OCI-LY1 (cell line): ENCODE measurements at regions not wholly inside any gene's neighbourhood (a gene's known extent, or its start where the extent isn't known, plus 50 kb on each side); places are given as distances from the start of the nearest gene placed in this dataset.

Experiments used
- H2AFZ ChIP-seq: fragments of 200-600 bp; sonication (generic), shearing (Covaris generic); 2 replicates; pipeline ENCODE4 v1.6.0; 2014; ENCODE audit warnings: antibody characterized with exemption, mild to moderate bottlenecking, low read length
- H3F3A ChIP-seq: fragments of 200-600 bp; sonication (generic), shearing (Covaris generic); 2 replicates; pipeline ENCODE4 v1.6.0; 2014; ENCODE audit warnings: mild to moderate bottlenecking, antibody characterized with exemption, low read length, moderate library complexity; ENCODE audit not compliant: insufficient read depth
- H3K27ac ChIP-seq: fragments of 200-600 bp; sonication (generic); 2 replicates; pipeline ENCODE4 v1.5.1; 2014; ENCODE audit warnings: low read length, mixed run types, mild to moderate bottlenecking, low read depth; ENCODE audit not compliant: poor library complexity, severe bottlenecking
- H3K27me3 ChIP-seq: fragments of 200-600 bp; sonication (generic); 2 replicates; pipeline ENCODE4 v1.6.0; 2014; ENCODE audit warnings: antibody characterized with exemption, mild to moderate bottlenecking, low read length, moderate library complexity; ENCODE audit not compliant: insufficient read depth
- H3K36me3 ChIP-seq: fragments of 200-600 bp; sonication (generic); 2 replicates; pipeline ENCODE4 v1.6.1; 2014; ENCODE audit warnings: mild to moderate bottlenecking, antibody characterized with exemption, low read length, moderate library complexity, mixed read lengths; ENCODE audit not compliant: insufficient read depth
- H3K4me1 ChIP-seq: fragments of 200-600 bp; sonication (generic); 2 replicates; pipeline ENCODE4 v1.5.1; 2014; ENCODE audit warnings: mild to moderate bottlenecking, low read length, moderate library complexity; ENCODE audit not compliant: insufficient read depth, severe bottlenecking
- H3K4me2 ChIP-seq: fragments of 200-600 bp; sonication (generic), shearing (Covaris generic); 2 replicates; pipeline ENCODE4 v1.6.1; 2014; ENCODE audit warnings: low read length
- H3K4me3 ChIP-seq: fragments of 200-600 bp; sonication (generic); 2 replicates; pipeline ENCODE4 v1.5.1; 2014; ENCODE audit warnings: low read length, low read depth, mild to moderate bottlenecking, mixed read lengths; ENCODE audit not compliant: poor library complexity, severe bottlenecking
- H3K79me2 ChIP-seq: fragments of 200-600 bp; shearing (Covaris generic); 2 replicates; pipeline ENCODE4 v1.6.1; 2016; ENCODE audit warnings: mixed run types, low read length, mixed read lengths; ENCODE audit not compliant: insufficient read depth
- H3K9ac ChIP-seq: fragments of 200-600 bp; sonication (generic), shearing (Covaris generic); 2 replicates; pipeline ENCODE4 v1.6.1; 2014; ENCODE audit warnings: mild to moderate bottlenecking, low read length, mixed read lengths
- H3K9me2 ChIP-seq: fragments of 200-600 bp; sonication (generic), shearing (Covaris generic); 2 replicates; pipeline ENCODE4 v1.6.1; 2014; ENCODE audit warnings: low read depth, mild to moderate bottlenecking, low read length, mixed read lengths
- H3K9me3 ChIP-seq: fragments of 200-600 bp; shearing (Covaris generic); 2 replicates; pipeline ENCODE4 v1.6.1; 2014; ENCODE audit warnings: low read length, mixed read lengths
- H4K20me1 ChIP-seq: fragments of 200-600 bp; sonication (generic), shearing (Covaris generic); 2 replicates; pipeline ENCODE4 v1.6.0; 2016; ENCODE audit warnings: mild to moderate bottlenecking, low read length; ENCODE audit not compliant: insufficient read depth
- CTCF ChIP-seq: fragments of 200-600 bp; sonication (generic), shearing (Covaris generic); IDR thresholded peaks from 2 replicates; pipeline ENCODE4 v1.5.1; 2017; ENCODE audit warnings: mild to moderate bottlenecking, antibody characterized with exemption, low read length, moderate library complexity, mixed read lengths
- EZH2 ChIP-seq: fragments of 200-600 bp; sonication (generic), shearing (Covaris generic); IDR thresholded peaks from 2 replicates; pipeline ENCODE4 v1.8.0; 2017; ENCODE audit warnings: borderline replicate concordance, mixed run types, mild to moderate bottlenecking, antibody characterized with exemption, low read length, moderate library complexity, mixed read lengths

GRCh38 chr9:106092083-106092482 lies 397.7 kb downstream of the TMEM38B start:
- Histone ChIP-seq H3K4me1 (no peaks in the 10 kb centered on the region), H3K27ac (no peak overlapping the region), H3K79me2 (no peaks in the 10 kb centered on the region), H3K27me3 (no peaks in the 10 kb centered on the region), H3K36me3 (no peaks in the 10 kb centered on the region), H4K20me1 (no peaks in the 10 kb centered on the region), H3K9me2 (no peaks in the 10 kb centered on the region), H3K9me3 (no peaks in the 10 kb centered on the region), H2AFZ (no peak overlapping the region), H3F3A (no peaks in the 10 kb centered on the region), H3K9ac (no peak overlapping the region), H3K4me2 (no peak overlapping the region), H3K4me3 (no peak overlapping the region)
- TF ChIP-seq CTCF, result no peak
- no peak for TF ChIP-seq EZH2

- Histone ChIP-seq H4K20me1 (no peaks in the 10 kb centered on the region), H3K36me3 (no peaks in the 10 kb centered on the region), H2AFZ (no peak overlapping the region), H3K4me2 (no peak overlapping the region), H3K79me2 (no peaks in the 10 kb centered on the region), H3K9me3 (no peaks in the 10 kb centered on the region), H3K4me1 (no peaks in the 10 kb centered on the region), H3K27ac (no peak overlapping the region), H3K27me3 (no peaks in the 10 kb centered on the region), H3K9ac (no peak overlapping the region), H3K9me2 (no peaks in the 10 kb centered on the region), H3F3A (no peaks in the 10 kb centered on the region), H3K4me3 (no peak overlapping the region)
- TF ChIP-seq CTCF, result no peak
- no peak for TF ChIP-seq EZH2
These were observed 408.5 kb downstream of the TMEM38B start for GRCh38 chr9:106102821-106103220.

GRCh38 chr9:106104887-106105286 lies 410.5 kb downstream of the TMEM38B start:
- no peak overlapping the region for H2AFZ ChIP-seq
- no peak overlapping the region for H3K9ac ChIP-seq
- no peaks in the 10 kb centered on the region for H3F3A ChIP-seq
- no peaks in the 10 kb centered on the region for H3K4me1 ChIP-seq
- H3K4me3 ChIP-seq, result no peak overlapping the region
- no peaks in the 10 kb centered on the region for H3K79me2 ChIP-seq
- TF ChIP-seq EZH2, result no peak
- no peak for TF ChIP-seq CTCF
- H3K27me3 ChIP-seq, result no peaks in the 10 kb centered on the region
- H4K20me1 ChIP-seq, result no peaks in the 10 kb centered on the region
- no peaks in the 10 kb centered on the region for H3K9me3 ChIP-seq
- H3K9me2 ChIP-seq, result no peaks in the 10 kb centered on the region
- H3K36me3 ChIP-seq, result no peaks in the 10 kb centered on the region
- no peak overlapping the region for H3K27ac ChIP-seq
- H3K4me2 ChIP-seq, result no peak overlapping the region
